ENCODE measurements at regions not wholly inside any gene's neighbourhood (a gene's known extent, or its start where the extent isn't known, plus 50 kb on each side); places are given as distances from the start of the nearest gene placed in this dataset.
"Not testable (repeated sequence)": the region's sequence is repeated elsewhere in the genome, so short reads cannot be mapped to it uniquely, and the experiment has no call there.

- no peak overlapping the region for H3K4me3 Mint-ChIP-seq
- no peaks in the 10 kb centered on the region for H3K4me1 Mint-ChIP-seq
- peaks cover 0 to 5% of the 10 kb centered on the region in 2 donors for H3K9me3 Mint-ChIP-seq
- no peaks in the 10 kb centered on the region for H3K27me3 Mint-ChIP-seq
- H3K27ac Mint-ChIP-seq, result no peak overlapping the region
- no peak for ATAC-seq (replicated peaks)
- H3K36me3 Mint-ChIP-seq, result no peaks in the 10 kb centered on the region
- no peak for DNase-seq
These were observed 145.3 kb upstream of the PRR23C start for GRCh38 chr3:139189943-139190342.

GRCh38 chr3:139194421-139194820 lies 149.4 kb upstream of the MRPS22 start:
- peaks cover 10 to 16% of the 10 kb centered on the region in 2 donors for H3K9me3 Mint-ChIP-seq
- not testable (repeated sequence) for H3K4me3 Mint-ChIP-seq; ATAC-seq (replicated peaks); H3K27ac Mint-ChIP-seq; H3K36me3 Mint-ChIP-seq; H3K4me1 Mint-ChIP-seq; DNase-seq; H3K27me3 Mint-ChIP-seq

DNA sequence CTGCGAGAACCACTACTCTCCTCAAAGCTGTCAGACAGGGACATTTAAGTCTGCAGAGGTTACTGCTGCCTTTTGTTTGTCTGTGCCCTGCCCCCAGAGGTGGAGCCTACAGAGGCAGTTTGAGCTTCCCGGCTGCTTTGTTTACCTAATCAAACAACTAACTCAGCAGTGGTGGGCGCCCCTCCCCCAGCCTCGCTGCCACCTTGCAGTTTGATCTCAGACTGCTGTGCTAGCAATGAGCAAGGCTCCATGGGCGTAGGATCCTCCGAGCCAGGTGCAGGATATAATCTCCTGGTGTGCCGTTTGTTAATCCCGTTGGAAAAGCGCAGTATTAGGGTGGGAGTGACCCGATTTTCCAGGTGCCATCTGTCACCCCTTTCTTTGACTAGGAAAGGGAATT lies 147.7 kb upstream of the MRPS22 start:
- not testable (repeated sequence) for H3K36me3 Mint-ChIP-seq; ATAC-seq (replicated peaks)

DNA sequence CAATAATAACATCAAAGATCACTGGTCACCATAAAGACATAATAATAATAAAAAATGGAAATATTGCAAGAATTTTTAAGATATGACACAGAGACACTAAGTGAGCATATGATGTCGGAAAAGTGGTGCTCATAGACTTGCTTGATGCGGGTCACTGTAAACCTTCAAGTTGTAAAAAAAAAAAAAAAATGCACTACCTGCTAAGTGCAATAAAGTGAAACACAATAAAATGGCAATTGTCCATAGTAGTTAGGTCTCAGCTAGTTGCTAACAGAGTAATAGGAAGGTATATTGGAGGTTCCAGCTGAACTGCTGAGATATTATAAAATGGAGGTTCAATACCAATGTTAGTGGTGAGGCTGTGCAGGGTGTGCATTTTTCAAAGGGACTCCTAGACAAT lies 146.6 kb upstream of the MRPS22 start:
- Mint-ChIP-seq H3K36me3 (no peaks in the 10 kb centered on the region), H3K27ac (no peak overlapping the region), H3K27me3 (peaks cover 3 to 7% of the 10 kb centered on the region in 2 donors)

More for the DNA sequence above, 147.7 kb upstream of the MRPS22 start:
- H3K4me1 Mint-ChIP-seq, H3K4me3 Mint-ChIP-seq, DNase-seq, H3K27ac Mint-ChIP-seq, H3K27me3 Mint-ChIP-seq: not testable (repeated sequence)
- peaks cover 10 to 16% of the 10 kb centered on the region in 2 donors for H3K9me3 Mint-ChIP-seq

GRCh38 chr3:139198186-139198585 lies 145.6 kb upstream of the MRPS22 start:
- Mint-ChIP-seq H3K4me1 (peaks cover 0 to 2% of the 10 kb centered on the region in 2 donors), H3K9me3 (peaks cover 10 to 15% of the 10 kb centered on the region in 2 donors), H3K27ac (no peak overlapping the region), H3K27me3 (peaks cover 3 to 9% of the 10 kb centered on the region in 2 donors), H3K36me3 (no peaks in the 10 kb centered on the region), H3K4me3 (no peak overlapping the region)
- no peak for ATAC-seq (replicated peaks)
- DNase-seq, result no peak

More for the DNA sequence above, 146.6 kb upstream of the MRPS22 start:
- H3K4me1 Mint-ChIP-seq, result peaks cover 0 to 1% of the 10 kb centered on the region in 2 donors
- ATAC-seq (replicated peaks), result no peak
- DNase-seq, result no peak
- peaks cover 10 to 16% of the 10 kb centered on the region in 2 donors for H3K9me3 Mint-ChIP-seq
- no peak overlapping the region for H3K4me3 Mint-ChIP-seq

DNA sequence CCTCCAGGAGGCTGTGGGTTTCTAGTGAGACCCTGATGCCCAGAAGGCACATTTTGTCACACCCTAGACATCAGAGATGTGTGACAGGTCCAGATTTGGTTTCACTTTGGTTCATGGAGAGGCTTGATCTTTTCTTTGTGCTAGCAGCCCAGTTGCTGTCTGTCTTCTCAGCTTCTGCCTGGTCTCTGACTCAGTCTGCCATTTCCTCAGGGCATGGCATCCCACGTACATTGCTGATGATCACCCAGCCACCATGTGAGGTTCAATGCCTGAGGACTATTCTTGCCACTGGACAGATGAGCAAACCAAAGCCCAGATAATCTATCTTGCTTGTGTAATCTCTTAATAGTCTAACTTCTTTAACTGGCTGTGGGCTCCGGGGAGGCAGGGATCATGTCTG lies 144.9 kb upstream of the MRPS22 start:
- H3K27me3 Mint-ChIP-seq, result peaks cover 3 to 9% of the 10 kb centered on the region in 2 donors
- no peak overlapping the region for H3K4me3 Mint-ChIP-seq
- H3K4me1 Mint-ChIP-seq, result peaks cover 0 to 2% of the 10 kb centered on the region in 2 donors
- DNase-seq, result no peak
- H3K27ac Mint-ChIP-seq, result no peak overlapping the region
- no peak for ATAC-seq (replicated peaks)
- no peaks in the 10 kb centered on the region for H3K36me3 Mint-ChIP-seq
- H3K9me3 Mint-ChIP-seq, result peaks cover 10 to 12% of the 10 kb centered on the region in 2 donors

DNA sequence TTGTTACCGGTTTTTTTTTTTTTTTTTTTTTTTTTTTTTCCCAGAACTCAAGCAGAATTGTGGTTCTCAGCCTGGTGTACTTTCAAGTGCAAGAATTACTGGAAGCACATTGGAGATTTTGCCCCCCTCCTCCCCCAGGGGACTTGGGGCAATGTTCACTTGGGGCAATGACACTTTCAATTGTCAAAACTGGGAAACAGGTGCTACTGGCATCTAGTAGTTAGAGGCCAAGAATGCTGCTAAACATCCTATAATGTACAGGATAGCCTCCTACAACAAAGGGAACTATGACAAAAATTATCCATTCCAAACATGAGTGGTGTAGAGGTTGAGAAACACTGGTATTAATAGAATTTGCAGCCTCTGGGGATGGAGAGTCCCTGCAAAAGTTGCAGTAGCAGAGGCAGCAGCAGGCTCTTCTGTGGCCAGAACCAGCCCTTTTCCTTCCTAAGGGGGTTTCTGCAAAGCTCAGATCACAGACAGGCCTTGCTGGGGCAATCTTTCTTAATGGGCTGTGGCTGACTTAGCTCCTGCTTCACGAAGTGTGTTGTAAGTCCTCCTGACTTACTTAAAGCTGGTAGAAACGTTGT lies 144.3 kb upstream of the MRPS22 start:
- DNase-seq (no peak), ATAC-seq (replicated peaks) (no peak)
- Mint-ChIP-seq H3K4me3 (no peak overlapping the region), H3K27me3 (peaks cover 3 to 9% of the 10 kb centered on the region in 2 donors), H3K9me3 (peaks cover 10 to 12% of the 10 kb centered on the region in 2 donors), H3K36me3 (no peaks in the 10 kb centered on the region), H3K27ac (no peak overlapping the region), H3K4me1 (peaks cover 0 to 2% of the 10 kb centered on the region in 2 donors)

- Mint-ChIP-seq H3K4me3 (no peak overlapping the region), H3K36me3 (no peaks in the 10 kb centered on the region), H3K27ac (peak overlapping the region; percentile 37), H3K9me3 (peaks cover 3% of the 10 kb centered on the region in 2 donors), H3K27me3 (peaks cover 6 to 10% of the 10 kb centered on the region in 2 donors), H3K4me1 (peaks cover 0 to 2% of the 10 kb centered on the region in 2 donors)
- peak; percentile 33 to 64 for ATAC-seq (replicated peaks)
- DNase-seq, result no peak
These were observed 142.2 kb upstream of the MRPS22 start for GRCh38 chr3:139201446-139202225.

GRCh38 chr3:139202226-139202958 lies 141.4 kb upstream of the MRPS22 start:
- Mint-ChIP-seq H3K27ac (no peak overlapping the region), H3K36me3 (no peaks in the 10 kb centered on the region), H3K4me1 (peaks cover 0 to 2% of the 10 kb centered on the region in 2 donors), H3K9me3 (no peaks in the 10 kb centered on the region), H3K4me3 (no peak overlapping the region), H3K27me3 (peaks cover 6 to 10% of the 10 kb centered on the region in 2 donors)
- DNase-seq (no peak), ATAC-seq (replicated peaks) (peak; percentile 13 to 59)

DNA sequence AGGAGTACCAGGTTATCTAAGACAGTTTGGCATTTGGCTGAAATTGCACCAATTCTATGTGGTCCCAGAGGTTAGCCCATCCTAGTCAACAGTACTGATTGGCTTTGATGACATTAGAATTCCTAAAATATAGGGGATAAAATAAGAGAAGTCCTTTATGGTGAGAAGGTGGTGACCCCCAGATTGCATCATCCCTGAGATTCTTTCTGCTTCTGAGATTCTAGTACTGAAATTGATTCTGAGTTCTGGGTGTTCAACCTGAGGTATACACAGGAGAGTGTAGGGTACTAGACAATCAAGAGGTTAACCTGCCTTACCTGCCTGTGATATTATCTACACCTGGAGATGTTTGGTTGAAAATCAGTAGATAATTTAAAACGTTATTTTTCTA lies 140.9 kb upstream of the MRPS22 start:
- ATAC-seq (replicated peaks), result no peak
- Mint-ChIP-seq H3K27ac (no peak overlapping the region), H3K9me3 (no peaks in the 10 kb centered on the region), H3K36me3 (no peaks in the 10 kb centered on the region), H3K27me3 (peaks cover 6 to 10% of the 10 kb centered on the region in 2 donors), H3K4me1 (peaks cover 0 to 2% of the 10 kb centered on the region in 2 donors), H3K4me3 (no peak overlapping the region)
- no peak for DNase-seq

DNA sequence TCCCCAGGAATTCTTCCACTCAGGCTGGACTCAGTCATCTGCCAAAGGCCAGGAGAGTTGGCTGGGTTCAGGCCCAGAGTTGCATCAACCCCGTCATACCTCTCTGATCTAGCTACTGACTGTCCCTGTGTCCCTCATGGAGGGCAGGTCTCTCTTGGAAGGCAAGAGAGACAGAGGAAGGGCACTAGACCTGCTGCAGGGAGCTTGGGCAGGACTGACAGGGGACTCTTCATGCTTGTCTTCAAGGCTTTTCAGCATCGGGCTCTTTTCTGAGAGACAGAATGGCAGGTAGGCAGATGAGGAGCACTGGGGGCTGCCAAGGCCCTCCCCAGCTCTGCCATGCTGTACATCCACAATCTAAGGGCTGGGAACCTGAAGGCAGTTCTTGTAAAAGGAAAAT lies 140.1 kb upstream of the MRPS22 start:
- Mint-ChIP-seq H3K27ac (no peak overlapping the region), H3K4me3 (no peak overlapping the region), H3K4me1 (peaks cover 0 to 2% of the 10 kb centered on the region in 2 donors), H3K27me3 (peaks cover 6 to 10% of the 10 kb centered on the region in 2 donors), H3K9me3 (no peaks in the 10 kb centered on the region), H3K36me3 (no peaks in the 10 kb centered on the region)
- no peak for DNase-seq
- ATAC-seq (replicated peaks), result no peak

GRCh38 chr3:139204728-139205127 lies 139.1 kb upstream of the MRPS22 start:
- Mint-ChIP-seq H3K27me3 (peaks cover 6 to 10% of the 10 kb centered on the region in 2 donors), H3K4me3 (no peak overlapping the region), H3K4me1 (peaks cover 0 to 2% of the 10 kb centered on the region in 2 donors), H3K27ac (no peak overlapping the region), H3K36me3 (no peaks in the 10 kb centered on the region), H3K9me3 (no peaks in the 10 kb centered on the region)
- DNase-seq (no peak), ATAC-seq (replicated peaks) (no peak)

DNA sequence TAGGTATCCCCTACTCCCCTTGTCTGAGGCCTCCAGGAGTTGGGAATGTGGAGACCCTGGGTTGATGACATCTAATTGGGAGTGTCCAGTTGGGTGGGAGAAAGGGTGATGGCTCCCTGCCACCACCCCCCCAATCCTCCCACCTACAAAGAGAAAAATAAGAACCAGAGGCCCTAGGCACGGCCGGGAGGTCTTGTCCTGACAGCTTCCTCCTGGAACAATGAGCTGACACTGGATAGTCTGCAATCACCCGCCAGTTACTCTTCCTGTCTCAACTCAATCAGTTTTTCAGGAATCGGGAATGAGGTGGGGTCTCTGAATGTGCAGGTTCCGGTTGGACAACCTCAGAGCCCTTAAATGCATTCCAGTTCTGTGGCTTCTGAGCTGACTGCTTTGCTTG lies 129.9 kb upstream of the MRPS22 start:
- H3K27me3 Mint-ChIP-seq, result peaks cover under 1 to 10% of the 10 kb centered on the region in 2 donors

DNA sequence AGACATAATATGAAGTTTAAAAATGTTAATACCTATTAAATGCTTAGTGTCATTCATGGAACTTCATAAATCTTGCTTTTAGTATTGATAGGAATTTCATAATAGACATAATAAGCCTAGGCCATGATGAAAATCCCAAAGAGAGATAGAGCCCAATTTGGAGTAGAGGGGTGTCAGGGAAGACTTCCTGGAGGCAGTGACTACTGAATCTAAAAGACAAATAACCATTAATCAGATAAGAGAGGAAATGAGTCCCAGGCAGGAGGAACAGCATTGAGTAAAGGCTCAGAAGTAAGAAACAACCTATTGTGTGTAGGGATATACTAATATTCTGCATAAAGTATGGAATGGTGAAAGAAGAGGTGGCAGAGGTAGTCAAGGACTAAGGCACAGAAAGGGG lies 126.9 kb upstream of the MRPS22 start:
- ATAC-seq (replicated peaks) (no peak), DNase-seq (no peak)
- Mint-ChIP-seq H3K27ac (no peak overlapping the region), H3K4me3 (no peak overlapping the region), H3K9me3 (peaks cover 0 to 3% of the 10 kb centered on the region in 2 donors), H3K4me1 (no peaks in the 10 kb centered on the region), H3K36me3 (no peaks in the 10 kb centered on the region), H3K27me3 (peaks cover 8 to 17% of the 10 kb centered on the region in 2 donors)

More for the DNA sequence above, 129.9 kb upstream of the MRPS22 start:
- Mint-ChIP-seq H3K36me3 (no peaks in the 10 kb centered on the region), H3K27ac (no peak overlapping the region), H3K9me3 (peaks cover 4 to 7% of the 10 kb centered on the region in 2 donors), H3K4me3 (no peak overlapping the region), H3K4me1 (no peaks in the 10 kb centered on the region)
- DNase-seq (no peak), ATAC-seq (replicated peaks) (no peak)

All from stimulated activated naive B cell treated with anti-CD40 and anti-IgM and Interleukin-4, amounts not matched to agents 10 μg/mL and 1 μg/mL and 100 μg/mL, for 72 hours (primary cell).